Mucosa of descending colon (tissue), 3 donors: ENCODE measurements at regions not wholly inside any gene's neighbourhood (a gene's known extent, or its start where the extent isn't known, plus 50 kb on each side); places are given as distances from the start of the nearest gene placed in this dataset.

Experiments
- ATAC-seq: fragments of 200-7000 bp; cut with Tn5 transposase; one replicate; pipeline ENCODE4 v1.9.1; 2020; ENCODE audit warnings: mild to moderate bottlenecking, moderate library complexity
- DNase-seq, 3 donors: peaks; one replicate each; pipeline ENCODE4 v3.0.0-alpha.2; 2020
- H3K36me3 ChIP-seq: fragments of 200-600 bp; one replicate; pipeline ENCODE4 v1.8.0; 2021; ENCODE audit warnings: low read depth, mild to moderate bottlenecking
- H3K4me1 ChIP-seq: fragments of 200-600 bp; one replicate; pipeline ENCODE4 v1.8.0; 2021; ENCODE audit warnings: low read depth, mild to moderate bottlenecking
- H3K4me3 ChIP-seq: fragments of 200-600 bp; one replicate; pipeline ENCODE4 v1.8.0; 2021; ENCODE audit warnings: mild to moderate bottlenecking
- H3K9me3 ChIP-seq: fragments of 200-600 bp; one replicate; pipeline ENCODE4 v1.8.0; 2021; ENCODE audit warnings: mild to moderate bottlenecking
- CTCF ChIP-seq: fragments of 200-600 bp; IDR thresholded peaks from one replicate; pipeline ENCODE4 v1.8.0; 2022; ENCODE audit warnings: antibody characterized with exemption, mild to moderate bottlenecking
- intact Hi-C, 2 donors: fragments of 100-400 bp; cut with DNase I in 1 of 2; cut with micrococcal nuclease in 1 of 2; formaldehyde crosslinking; loops; one replicate each; pipeline versions ENCODE4 v1.11.0 to v1.11.1; 2022; cut with DNase I, micrococcal nuclease
- donor health status: DM: no; HTN: no; CAD: no; lungs with moderate emphysema.
- donor health status: DM: no; HTN: no; CAD: no.
- donor health status: DM: no; HTN: yes; CAD: no.

DNA sequence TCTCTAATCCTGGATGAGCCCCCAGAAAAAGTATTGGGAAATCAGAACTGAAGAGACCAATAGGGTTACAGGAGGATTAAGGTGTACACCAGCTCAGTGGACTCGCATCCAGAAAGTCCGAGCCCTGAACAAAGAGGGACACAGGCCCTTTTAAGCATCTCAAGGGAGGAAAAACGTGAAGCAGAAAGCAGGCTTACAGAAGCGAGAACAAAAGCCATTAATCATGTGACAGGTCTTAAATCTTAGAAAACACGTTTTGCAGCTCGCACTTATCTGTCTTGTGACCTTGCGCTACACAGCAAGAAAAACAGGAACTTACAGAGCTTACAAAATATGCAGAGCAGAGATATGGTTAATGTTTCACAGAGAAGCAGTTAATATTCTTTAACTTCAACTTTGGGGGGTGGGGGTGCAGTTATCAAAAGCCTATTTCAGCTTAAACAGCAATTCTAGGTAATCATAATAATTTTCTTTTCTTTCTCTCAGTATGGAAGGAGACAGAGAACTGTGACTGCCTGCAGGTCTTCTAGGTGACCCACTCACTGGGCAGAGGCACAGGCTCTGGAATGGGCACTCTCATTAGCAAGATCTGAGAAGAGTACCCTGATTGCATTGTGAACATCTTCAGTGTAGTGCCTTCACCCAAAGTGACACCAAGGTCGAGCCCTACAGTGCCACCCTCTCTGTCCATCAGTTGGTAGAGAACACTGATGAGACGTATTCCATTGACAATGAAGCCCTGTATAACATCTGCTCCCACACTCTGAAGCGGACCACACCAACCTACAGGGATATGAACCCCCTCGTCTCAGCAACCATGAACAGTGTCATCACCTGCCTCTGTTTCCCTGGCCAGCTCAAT is 65.0 kb upstream of the MOCS1 start:
- ATAC-seq: no peak

GRCh38 chr6:39998126-39998525 is 63.9 kb upstream of the MOCS1 start:
- no peak for TF ChIP-seq CTCF
- intact Hi-C loops: no loop called here
- Histone ChIP-seq H3K9me3 (peaks cover 23% of the 10 kb centered on the region), H3K4me1 (no peaks in the 10 kb centered on the region), H3K36me3 (no peaks in the 10 kb centered on the region), H3K4me3 (no peak overlapping the region)
- DNase-seq: no peak
- no peak for ATAC-seq

More for the DNA sequence above, 65.0 kb upstream of the MOCS1 start:
- no peaks in the 10 kb centered on the region for H3K36me3 ChIP-seq
- peaks cover 15% of the 10 kb centered on the region for H3K9me3 ChIP-seq
- DNase-seq: no peak
- no peak overlapping the region for H3K4me3 ChIP-seq
- H3K4me1 ChIP-seq: no peaks in the 10 kb centered on the region
- TF ChIP-seq CTCF: no peak
- intact Hi-C loops: no loop called here

- peaks cover 31% of the 10 kb centered on the region for H3K9me3 ChIP-seq
- no peak overlapping the region for H3K4me3 ChIP-seq
Observed at GRCh38 chr6:39997101-39997635, 62.9 kb upstream of the MOCS1 start.

DNA sequence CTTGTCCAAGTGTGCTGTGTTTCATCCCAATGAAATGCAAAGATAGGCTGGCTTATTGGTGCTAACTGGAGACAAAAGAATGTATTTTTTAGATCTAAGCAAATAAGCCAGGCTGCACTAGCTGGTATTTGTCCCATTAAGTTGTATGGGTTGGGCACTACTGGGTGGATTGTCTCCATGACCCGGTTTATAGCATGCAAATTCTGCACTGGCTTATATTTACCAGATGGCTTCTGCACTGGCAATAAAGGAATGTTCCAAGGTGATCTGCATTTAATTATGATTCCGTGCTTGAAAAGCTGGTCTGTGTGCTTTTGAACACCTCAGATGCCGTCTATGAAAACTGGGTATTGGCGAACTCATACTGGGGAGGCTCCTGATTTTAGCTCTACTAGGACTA is 61.4 kb upstream of the MOCS1 start:
- Histone ChIP-seq H3K9me3 (peaks cover 31% of the 10 kb centered on the region), H3K36me3 (no peaks in the 10 kb centered on the region), H3K4me1 (no peaks in the 10 kb centered on the region), H3K4me3 (no peak overlapping the region)
- intact Hi-C loops: no loop called here
- no peak for TF ChIP-seq CTCF
- DNase-seq (peak in 1 of 3 donors; percentile 45), ATAC-seq (peak; percentile 88)

More at GRCh38 chr6:39997101-39997635, 62.9 kb upstream of the MOCS1 start:
- Histone ChIP-seq H3K4me1 (no peaks in the 10 kb centered on the region), H3K36me3 (no peaks in the 10 kb centered on the region)
- TF ChIP-seq CTCF: no peak
- intact Hi-C loops: no loop called here
- ATAC-seq (no peak), DNase-seq (no peak)

DNA sequence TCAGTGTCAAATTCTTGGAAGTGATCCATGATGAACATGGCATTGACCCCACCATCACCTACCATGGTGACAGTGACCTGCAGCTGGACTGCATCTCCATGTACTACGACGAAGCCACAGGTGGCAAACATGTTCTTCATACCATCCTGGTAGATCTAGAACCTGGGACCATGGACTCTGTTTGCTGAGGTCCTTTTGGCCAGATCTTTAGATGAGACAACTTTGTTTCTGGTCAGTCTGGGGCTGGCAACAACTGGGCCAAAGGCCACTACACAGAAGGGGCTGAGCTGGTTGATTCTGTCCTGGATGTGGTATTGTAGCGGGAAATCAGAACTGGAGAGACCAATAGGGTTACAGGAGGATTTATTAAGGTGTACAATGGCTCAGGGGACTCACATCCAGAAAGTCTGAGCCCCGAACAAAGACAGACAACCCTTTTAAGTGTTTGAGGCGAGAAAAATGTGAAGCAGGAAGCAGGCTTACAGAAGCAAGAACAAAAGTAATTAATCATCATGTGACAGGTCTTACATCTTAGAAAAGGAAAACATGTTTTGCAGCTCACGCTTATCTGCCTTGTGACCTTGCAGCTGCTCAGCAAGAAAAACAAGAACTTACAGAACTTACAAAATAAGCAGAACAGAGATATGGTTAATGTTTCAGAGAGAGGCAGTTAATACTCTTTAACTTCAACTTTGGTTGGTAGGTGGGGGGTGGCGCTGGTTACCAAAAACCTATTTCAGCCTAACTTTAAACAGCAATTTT is 58.8 kb upstream of the MOCS1 start:
- H3K9me3 ChIP-seq: peaks cover 17% of the 10 kb centered on the region
- TF ChIP-seq CTCF: no peak
- no peak for ATAC-seq
- no peaks in the 10 kb centered on the region for H3K4me1 ChIP-seq
- no peak overlapping the region for H3K4me3 ChIP-seq
- intact Hi-C loops: no loop called here
- no peak for DNase-seq
- H3K36me3 ChIP-seq: no peaks in the 10 kb centered on the region
